Adrenal gland (tissue), 9 donors: ENCODE measurements at regions not wholly inside any gene's neighbourhood (a gene's known extent, or its start where the extent isn't known, plus 50 kb on each side); places are given as distances from the start of the nearest gene placed in this dataset.

Source experiments
- DNase-seq, 7 donors: peaks; one replicate each; pipeline ENCODE4 v3.0.0-alpha.2; 2019 to 2020
- H3K27ac ChIP-seq, 5 donors: fragments of 200-600 bp; sonication (generic) in 4 of 5; 1 replicate in 3 of 5; 2 replicates in 2 of 5; pipeline versions ENCODE4 v1.5.1 to v1.8.0; 2016 to 2020; ENCODE audit warnings: mild to moderate bottlenecking in 1 of 5
- H3K27me3 ChIP-seq: fragments of 200-600 bp; 2 replicates; pipeline ENCODE4 v1.8.0; 2021
- H3K36me3 ChIP-seq, 2 donors: fragments of 200-600 bp; replicated peaks in 1 of 2; 1 replicate in 1 of 2; 2 replicates in 1 of 2; pipeline versions ENCODE4 v1.5.1 to v1.8.0; 2018 to 2022
- H3K4me1 ChIP-seq, 2 donors: fragments of 200-600 bp; replicated peaks in 1 of 2; 1 replicate in 1 of 2; 2 replicates in 1 of 2; pipeline versions ENCODE4 v1.5.1 to v1.8.0; 2018 to 2021
- H3K4me3 ChIP-seq, 4 donors: fragments of 200-600 bp; sonication (generic) in 3 of 4; one replicate each; pipeline ENCODE4 v1.5.1; 2016 to 2018
- H3K9me3 ChIP-seq, 3 donors: fragments of 200-600 bp; sonication (generic) in 1 of 3; replicated peaks in 1 of 3; 1 replicate in 2 of 3; 2 replicates in 1 of 3; pipeline versions ENCODE4 v1.5.1 to v1.8.0; 2016 to 2021
- POLR2A ChIP-seq, 2 donors: fragments of 450-650 bp; IDR thresholded peaks; one replicate each; pipeline ENCODE4 v1.6.1; 2017; ENCODE audit warnings: antibody characterized with exemption in 2 of 2, mild to moderate bottlenecking in 2 of 2, moderate library complexity in 1 of 2
- whole genome bisulfite sequencing, 4 donors: extraction: QIAGEN DNeasy Blood & Tissue Kit in 2 of 4; methylation state at CpG; one replicate each; pipeline versions ENCODE4 v1.1.5 to v1.1.7; 2013 to 2017; 5-methylcytosine and 5-hydroxymethylcytosine counted together
- intact Hi-C, 2 donors: fragments of 100-400 bp; cut with DNase I; formaldehyde crosslinking; loops; one replicate each; pipeline versions ENCODE4 v1.14.1 to v1.15.0; 2022 to 2023
- TF ChIP-seq, protein P1 (sequence below), 6 experiments: fragments of 450-650 bp in 4 of 6; fragments of 200-600 bp in 2 of 6; sonication (generic) in 1 of 6; IDR thresholded peaks; 1 replicate in 5 of 6; 2 replicates in 1 of 6; pipeline versions ENCODE4 v1.5.1 to v1.8.0; 2016 to 2021; ENCODE audit warnings: antibody characterized with exemption in 6 of 6, mild to moderate bottlenecking in 2 of 6, moderate library complexity in 1 of 6
- donor health status: healthy with polysubstance abuse.
- donor health status: Bipolar disorder and iron deficiency.
- donor health status: DM: yes; HTN: yes; CAD: no.
- donor health status: DM: no; HTN: no; CAD: no.
- donor health status: DM: no; HTN: no; CAD: no.

DNA sequence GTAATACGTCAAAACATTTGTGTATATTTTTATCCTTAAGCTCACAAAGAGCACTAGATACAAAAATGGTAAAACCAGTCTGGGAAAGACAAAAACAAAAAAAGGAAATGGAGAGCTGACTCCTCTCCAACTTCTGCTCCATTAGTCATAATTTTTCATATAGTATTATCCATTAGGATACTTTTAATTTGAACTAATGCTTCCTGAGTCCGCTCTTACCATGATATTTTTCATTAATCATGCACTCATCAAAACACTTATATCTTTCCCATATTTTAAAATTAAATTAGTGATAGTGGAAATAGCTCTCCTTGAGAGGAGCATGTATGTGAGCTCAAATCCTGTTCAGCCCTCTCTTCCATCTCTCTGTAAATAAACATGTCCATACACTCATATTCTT lies 1093.0 kb upstream of the MIR17HG start:
- Histone ChIP-seq H3K4me1 (no peaks in the 10 kb centered on the region), H3K9me3 (no peaks in the 10 kb centered on the region), H3K27ac (no peak overlapping the region), H3K4me3 (no peak overlapping the region), H3K36me3 (no peaks in the 10 kb centered on the region), H3K27me3 (no peaks in the 10 kb centered on the region)
- DNase-seq, result no peak
- WGBS, 4 donors, result 71 to 79% (median 77%) methylated on average over 2 of the region's 2 CpGs
- no peak for TF ChIP-seq POLR2A (IDR thresholded peaks at IDR 0.05)
- TF ChIP-seq, protein P1, sequence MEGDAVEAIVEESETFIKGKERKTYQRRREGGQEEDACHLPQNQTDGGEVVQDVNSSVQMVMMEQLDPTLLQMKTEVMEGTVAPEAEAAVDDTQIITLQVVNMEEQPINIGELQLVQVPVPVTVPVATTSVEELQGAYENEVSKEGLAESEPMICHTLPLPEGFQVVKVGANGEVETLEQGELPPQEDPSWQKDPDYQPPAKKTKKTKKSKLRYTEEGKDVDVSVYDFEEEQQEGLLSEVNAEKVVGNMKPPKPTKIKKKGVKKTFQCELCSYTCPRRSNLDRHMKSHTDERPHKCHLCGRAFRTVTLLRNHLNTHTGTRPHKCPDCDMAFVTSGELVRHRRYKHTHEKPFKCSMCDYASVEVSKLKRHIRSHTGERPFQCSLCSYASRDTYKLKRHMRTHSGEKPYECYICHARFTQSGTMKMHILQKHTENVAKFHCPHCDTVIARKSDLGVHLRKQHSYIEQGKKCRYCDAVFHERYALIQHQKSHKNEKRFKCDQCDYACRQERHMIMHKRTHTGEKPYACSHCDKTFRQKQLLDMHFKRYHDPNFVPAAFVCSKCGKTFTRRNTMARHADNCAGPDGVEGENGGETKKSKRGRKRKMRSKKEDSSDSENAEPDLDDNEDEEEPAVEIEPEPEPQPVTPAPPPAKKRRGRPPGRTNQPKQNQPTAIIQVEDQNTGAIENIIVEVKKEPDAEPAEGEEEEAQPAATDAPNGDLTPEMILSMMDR (IDR thresholded peaks at IDR 0.05), result no peak
- intact Hi-C loops, result no loop called here

DNA sequence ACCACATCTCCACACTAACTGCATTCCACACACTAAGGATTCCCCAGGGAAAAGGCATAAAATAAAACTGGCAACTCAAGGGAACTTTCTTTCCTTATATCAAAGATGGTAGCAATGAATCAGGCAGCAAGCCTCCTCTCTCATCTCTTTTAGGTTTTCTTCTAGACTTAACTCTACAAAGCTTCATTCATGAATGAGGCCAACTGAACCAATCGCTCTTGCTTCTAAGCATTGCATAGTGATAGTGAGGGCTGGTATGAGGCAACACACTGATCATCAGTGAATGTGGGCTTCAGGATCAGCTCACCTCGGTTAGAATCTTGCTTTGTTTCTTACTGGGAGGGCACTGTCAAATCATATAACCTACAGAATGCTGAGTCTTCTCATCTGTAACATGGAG lies 1090.7 kb upstream of the MIR17HG start:
- WGBS, 4 donors, result 75 to 84% (median 76%) methylated on average over 2 of the region's 2 CpGs
- DNase-seq, result no peak
- no peaks in the 10 kb centered on the region for H3K27me3 ChIP-seq
- H3K4me1 ChIP-seq, result no peaks in the 10 kb centered on the region
- intact Hi-C loops, result no loop called here
- no peak overlapping the region for H3K27ac ChIP-seq
- no peaks in the 10 kb centered on the region for H3K9me3 ChIP-seq
- no peaks in the 10 kb centered on the region for H3K36me3 ChIP-seq
- H3K4me3 ChIP-seq, result no peak overlapping the region
- TF ChIP-seq, protein P1 (IDR thresholded peaks at IDR 0.05), result no peak
- no peak for TF ChIP-seq POLR2A (IDR thresholded peaks at IDR 0.05)

DNA sequence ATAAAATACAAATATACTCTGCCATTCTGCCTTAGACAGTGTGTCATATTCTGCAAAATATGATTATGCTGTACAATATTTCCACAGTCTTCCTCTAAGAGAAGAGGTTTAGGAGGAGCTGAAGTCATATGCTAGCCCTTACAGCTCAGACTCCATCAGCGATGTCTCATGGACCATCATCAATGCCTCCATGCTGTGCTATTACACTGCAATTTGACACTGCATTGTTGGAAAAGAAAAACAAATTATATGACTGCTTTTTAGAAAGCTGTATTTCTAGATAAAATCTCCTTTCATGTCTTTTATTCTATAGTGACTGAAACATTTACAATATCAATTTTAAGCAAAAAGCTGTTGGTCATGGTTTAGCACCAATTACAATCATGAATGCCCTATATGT lies 1089.4 kb upstream of the MIR17HG start:
- no peak overlapping the region for H3K4me3 ChIP-seq
- DNase-seq, result no peak
- no peaks in the 10 kb centered on the region for H3K4me1 ChIP-seq
- TF ChIP-seq, protein P1 (IDR thresholded peaks at IDR 0.05), result no peak
- no peak for TF ChIP-seq POLR2A (IDR thresholded peaks at IDR 0.05)
- H3K27me3 ChIP-seq, result no peaks in the 10 kb centered on the region
- H3K27ac ChIP-seq, result no peak overlapping the region
- WGBS, 4 donors, result 81 to 100% (median 95%) methylated on average over 1 of the region's 1 CpG
- intact Hi-C loops, result no loop called here
- no peaks in the 10 kb centered on the region for H3K36me3 ChIP-seq
- H3K9me3 ChIP-seq, result no peaks in the 10 kb centered on the region

DNA sequence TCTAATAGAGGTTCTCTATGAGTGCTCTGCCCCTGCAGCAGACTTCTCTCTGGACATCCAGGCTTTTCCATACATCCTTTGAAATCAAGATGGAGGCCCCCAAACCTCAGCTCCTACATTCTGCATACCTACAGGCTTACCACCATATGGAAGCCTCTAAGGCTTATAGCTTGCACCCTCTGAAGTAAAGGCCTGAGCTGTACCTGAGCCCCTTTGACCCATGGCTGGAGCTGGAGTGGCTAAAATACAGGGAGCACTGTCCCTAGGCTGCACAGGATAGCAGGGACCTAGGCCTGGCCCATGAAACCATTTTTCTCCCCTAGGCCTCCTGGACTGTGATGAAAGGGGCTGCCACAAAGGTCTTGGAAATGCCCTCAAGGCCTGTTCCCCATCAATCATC lies 1086.1 kb upstream of the MIR17HG start:
- no peaks in the 10 kb centered on the region for H3K4me1 ChIP-seq
- no peak overlapping the region for H3K27ac ChIP-seq
- no peaks in the 10 kb centered on the region for H3K36me3 ChIP-seq
- no peak overlapping the region for H3K4me3 ChIP-seq
- intact Hi-C loops, result no loop called here
- DNase-seq, result no peak
- no peaks in the 10 kb centered on the region for H3K9me3 ChIP-seq
- H3K27me3 ChIP-seq, result no peaks in the 10 kb centered on the region
- TF ChIP-seq POLR2A (IDR thresholded peaks at IDR 0.05), result no peak
- TF ChIP-seq, protein P1 (IDR thresholded peaks at IDR 0.05), result no peak
